ENCODE measurements at regions not wholly inside any gene's neighbourhood (a gene's known extent, or its start where the extent isn't known, plus 50 kb on each side); places are given as distances from the start of the nearest gene placed in this dataset.

DNA sequence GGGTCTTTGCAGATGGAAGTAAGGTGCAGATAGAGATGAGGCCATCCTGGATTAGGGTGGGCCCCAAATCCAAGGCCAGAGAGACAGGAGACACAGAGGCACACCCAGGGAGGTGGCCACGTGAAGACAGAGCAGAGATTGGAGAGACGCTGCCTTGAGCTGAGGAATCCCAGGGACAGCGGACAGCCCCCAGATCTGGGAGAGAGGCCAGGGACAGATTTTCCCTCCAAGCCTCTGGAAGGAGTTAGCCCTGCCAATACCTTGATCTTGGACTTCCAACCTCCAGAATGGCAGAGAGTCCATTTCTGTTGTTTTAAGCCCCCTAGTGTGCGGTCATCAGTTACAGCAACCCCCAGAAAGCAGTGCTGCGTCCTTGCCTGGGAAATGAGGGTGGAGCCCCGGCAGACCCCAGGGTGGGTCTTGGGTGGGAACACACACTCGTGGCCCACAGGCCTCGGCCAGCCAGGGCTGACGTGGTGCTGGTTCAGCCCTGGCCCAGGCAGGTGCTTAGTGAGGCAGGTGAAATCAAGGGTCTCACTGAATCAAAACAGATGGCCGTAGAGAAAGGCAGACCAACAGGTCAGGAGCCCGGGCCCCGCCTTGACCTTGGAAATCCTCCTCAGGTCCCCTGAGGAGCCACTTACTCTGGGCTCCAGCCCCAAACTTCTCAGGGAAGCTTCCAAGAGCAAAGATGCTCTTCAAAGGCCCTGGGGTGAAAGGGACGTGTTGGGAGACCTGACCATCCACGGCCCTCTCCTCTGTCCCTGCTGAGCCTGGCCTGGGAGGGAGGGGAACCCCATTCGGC is 169.3 kb downstream of the RBFOX3 start:
- DNase-seq, result no peak

DNA sequence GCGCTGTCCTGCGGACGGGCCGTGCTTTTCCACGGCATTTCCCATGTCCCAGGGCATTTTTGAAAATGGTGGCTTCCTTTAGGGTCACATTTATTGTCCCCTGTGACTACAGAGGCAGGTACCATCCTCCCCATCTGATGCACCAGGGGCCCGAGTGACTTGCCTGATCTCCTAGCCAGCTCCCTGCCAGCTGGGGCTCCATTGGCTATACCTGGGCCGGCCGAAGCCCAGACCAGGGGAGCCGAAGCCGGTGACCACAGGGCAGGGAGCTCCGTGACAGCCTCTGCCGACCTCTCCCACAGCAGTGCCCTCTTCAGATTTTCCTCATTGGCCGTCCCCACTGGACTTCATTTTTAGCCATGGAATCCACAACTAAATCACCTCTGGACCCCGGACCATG is 170.6 kb downstream of the RBFOX3 start:
- no peak for DNase-seq

DNA sequence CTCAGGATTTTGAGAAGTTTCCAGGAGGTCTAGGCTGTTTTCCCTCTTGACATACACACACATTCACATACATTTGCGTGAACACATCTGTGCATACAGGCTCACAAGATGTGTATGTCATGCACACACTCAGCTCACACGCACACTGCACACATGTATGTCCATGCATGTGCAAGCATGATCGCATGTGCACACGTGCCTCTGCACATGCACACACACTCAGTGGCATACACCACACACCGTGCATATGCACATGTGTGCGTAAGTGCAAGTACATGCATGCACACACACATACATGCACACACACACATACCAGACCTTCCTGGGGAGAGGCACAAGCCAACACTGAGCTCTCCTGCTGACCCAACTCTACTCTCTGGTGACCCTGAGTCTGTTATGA is 171.4 kb downstream of the RBFOX3 start:
- DNase-seq, result no peak

DNA sequence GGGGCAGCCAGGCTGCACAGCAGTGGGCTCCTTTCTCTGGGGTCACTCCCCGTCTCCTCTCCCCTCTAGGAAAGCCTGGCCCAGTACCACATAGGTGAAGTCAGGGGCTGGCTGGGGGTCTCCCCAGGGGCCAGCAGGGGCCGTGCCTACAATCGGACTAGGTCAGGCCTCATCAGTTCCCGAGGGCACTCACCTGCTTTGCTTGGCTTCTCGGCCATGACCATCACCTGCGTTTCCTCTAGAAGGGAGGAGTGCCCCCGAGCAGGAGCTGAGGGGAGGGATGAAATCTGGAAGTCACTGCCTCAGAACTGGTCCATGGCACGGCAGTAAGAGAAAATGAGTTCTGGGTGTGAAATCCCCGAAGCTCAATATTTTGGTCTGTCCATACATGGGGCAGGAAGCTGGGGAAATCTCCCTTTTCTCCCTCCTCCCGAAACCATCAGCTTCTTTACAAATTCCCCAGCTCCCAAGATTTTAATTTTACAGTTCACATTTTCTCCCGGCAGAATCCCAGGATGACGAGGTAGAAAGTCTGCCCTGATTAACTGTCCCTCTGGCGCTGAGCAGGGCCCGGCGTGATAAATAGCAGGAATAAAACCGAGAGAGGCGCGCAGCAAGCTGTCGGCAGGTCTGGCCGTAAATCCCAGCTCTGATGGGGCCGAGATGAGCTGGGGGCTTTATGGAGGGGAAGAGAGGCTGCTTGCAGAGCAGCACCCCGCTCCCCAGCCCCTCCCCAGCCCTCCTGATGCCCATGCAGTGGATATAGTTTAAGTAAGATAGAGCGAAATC is 172.1 kb downstream of the RBFOX3 start:
- no peak for DNase-seq

DNA sequence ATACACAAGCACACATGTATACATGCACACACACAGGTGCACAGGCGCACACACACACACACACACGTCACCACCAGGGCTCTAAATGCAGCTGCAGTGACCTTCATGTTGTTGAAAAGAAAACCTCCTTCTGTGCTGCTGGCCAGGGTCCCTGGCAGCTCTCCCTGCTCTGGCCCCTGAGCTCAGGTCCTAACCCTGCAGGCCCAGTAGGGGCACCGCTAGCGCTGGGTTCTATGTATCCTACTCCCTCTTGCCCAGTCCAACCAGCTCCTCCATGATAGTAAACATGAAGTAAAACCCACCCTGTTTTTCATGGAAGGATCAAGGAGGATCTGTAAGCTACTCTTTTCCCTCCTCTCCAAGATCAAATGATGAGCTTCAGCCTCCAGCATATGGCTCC is 172.8 kb downstream of the RBFOX3 start:
- DNase-seq, result no peak

DNA sequence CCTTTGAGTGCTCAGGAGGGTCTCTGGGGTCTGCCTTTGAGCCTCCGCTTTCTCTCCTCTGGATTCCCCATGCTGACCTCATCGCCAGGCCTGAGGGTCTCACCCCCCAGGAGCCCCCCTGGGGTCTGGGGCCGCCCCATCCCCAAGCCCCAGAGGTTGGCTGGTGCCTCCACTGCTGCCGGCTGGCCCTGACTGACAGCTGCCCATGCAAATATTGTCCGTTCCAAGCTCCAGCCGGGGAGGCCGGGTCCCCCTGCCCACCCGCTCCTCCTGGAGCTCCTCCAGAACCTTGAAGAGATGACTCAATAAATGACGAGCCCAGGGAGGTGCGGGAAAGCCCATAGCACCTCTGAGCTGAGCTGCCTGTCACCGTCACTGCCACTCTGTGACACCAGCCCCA is 173.8 kb downstream of the RBFOX3 start:
- no peak for DNase-seq

DNA sequence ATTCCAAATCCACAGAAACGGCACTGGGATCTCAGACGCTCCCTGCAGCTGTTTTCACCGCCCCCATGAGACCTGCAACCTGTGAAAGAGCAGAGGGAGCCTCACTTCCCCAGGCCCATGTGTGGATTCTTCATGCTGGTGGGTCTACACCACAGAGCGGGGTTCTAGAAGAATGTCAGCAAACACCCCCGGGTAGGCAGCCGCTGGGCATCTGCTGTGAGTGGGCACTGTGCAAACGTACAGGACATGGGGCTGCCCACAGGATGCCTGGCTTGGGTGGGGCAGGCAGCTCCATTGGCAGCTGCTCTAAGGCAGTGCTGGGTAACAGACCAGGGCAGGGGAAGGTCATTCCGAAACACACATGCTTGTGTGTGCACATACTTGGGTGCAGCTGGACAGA is 174.9 kb downstream of the RBFOX3 start:
- no peak for DNase-seq

DNA sequence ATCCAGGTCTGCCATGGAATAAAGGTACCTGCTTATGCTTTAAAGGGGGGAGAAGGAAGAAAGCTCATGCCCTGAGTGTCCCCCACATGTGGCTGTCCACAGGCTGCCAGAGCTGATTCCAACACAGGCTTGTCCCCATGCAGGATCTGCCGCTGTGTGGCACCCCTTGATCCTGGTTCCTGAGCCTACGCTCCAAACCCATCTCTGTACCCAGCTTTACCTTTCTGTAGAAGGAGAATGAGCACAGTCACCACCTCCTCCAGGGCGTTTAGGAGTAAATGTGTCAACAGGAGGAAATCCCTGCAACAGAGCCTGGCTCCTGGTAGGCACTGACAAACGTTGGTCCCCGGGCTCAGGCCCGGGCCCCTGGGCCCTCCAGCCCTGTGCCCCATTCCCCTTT is 175.6 kb downstream of the RBFOX3 start:
- no peak for DNase-seq

DNA sequence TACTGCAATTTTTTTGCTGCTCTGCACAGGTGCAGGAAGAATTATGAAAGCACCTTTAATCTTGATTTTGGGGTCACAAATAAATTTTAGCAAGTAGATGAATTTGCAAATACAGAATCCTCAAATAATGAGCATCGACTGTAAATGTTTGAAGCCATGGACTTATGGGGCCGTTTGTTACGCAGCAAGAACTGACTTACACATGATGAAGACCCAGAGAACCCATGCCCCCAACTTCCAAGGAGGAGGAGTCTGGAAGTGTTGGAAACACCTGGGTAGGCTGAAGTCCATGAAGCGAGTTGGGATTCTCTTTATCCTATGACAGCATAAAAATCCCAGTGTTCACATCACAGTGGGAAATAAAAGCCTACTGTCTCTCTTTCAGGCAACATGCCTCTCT is 176.6 kb downstream of the RBFOX3 start:
- no peak for DNase-seq

DNA sequence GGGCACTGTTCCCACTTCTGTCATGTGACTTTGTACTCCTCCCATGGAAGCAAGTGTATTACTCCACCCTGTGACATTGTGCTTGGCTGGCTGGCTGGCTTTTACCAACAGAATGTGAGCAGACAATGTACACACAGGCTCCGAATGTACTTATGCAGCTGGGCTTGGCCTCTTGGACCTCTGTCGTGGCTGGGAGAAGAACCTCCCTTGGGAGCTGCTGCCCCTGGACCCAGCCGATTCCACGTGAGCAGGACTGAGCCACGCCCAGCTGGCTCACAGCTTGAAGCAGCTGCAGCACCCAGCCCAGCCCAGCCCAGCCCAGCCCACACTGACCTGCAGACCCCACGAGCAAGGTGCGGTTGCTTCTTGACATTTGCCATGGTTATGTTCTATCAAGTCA is 177.5 kb downstream of the RBFOX3 start:
- DNase-seq, result no peak

DNA sequence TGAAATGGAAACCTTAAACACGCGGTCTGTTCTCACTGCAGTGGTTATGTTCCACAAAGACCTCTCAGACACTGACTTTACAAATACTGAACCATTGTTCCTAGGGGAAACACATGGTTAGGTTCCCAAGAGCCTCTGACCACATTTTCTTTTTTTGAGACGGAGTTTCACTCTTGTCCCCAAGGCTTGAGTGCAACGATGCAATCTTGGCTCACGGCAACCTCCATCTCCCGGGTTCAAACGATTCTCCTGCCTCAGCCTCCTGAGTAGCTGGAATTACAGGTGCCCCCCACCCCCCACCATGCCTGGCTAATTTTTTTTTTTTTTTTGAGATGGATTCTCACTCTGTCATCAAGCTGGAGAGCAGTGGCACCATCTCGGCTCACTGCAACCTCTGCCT is 179.7 kb downstream of the RBFOX3 start:
- no peak for DNase-seq

DNA sequence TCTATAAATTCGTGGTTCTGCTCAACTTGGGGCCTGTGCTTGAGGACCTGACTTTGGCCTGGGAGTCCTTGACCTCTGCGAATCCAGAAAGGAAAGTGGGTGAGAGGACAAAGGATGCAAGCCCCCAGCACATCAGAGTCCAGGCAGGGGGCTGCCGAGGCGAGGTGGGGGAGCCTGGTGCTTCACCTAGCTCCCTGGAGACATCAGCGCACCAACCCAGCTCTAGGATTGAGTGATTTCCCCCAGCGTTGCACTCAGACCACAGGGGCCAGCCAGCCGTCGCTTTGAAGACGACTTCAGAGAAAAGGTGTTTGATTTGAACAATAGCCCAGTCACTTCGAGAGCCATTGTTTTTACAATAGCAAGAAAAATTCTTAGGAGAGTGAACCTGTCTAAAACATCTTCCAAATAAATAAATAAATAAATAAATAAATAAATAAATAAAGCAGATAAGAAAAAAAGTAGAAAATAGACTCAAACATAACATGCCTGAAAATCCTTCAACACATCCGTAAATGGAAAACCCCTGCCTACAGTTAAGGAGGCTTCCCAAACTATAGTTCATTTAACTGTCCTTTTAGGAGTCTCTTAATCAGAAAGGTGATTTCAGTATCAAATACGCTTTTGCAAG is 180.9 kb downstream of the RBFOX3 start:
- DNase-seq, result no peak

DNA sequence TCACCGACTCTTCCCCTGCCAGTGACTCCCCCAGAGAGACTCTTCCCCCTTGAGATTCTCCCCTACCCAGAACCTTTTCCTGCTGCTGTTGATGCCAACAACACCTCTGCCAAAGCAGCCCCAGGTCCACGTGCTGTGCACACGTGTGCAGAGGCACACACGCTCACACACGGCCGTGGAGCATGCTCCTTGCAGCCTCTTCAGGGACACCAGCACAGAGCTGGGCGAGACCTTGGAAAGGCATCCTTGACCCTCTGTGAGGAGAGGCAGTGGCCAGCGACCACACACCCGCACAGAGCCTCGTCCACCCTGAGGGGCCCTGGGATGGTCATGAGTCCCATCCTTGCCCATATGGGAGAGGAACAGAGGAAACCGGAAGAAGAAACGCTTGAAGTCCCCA is 181.9 kb downstream of the RBFOX3 start:
- no peak for DNase-seq

DNA sequence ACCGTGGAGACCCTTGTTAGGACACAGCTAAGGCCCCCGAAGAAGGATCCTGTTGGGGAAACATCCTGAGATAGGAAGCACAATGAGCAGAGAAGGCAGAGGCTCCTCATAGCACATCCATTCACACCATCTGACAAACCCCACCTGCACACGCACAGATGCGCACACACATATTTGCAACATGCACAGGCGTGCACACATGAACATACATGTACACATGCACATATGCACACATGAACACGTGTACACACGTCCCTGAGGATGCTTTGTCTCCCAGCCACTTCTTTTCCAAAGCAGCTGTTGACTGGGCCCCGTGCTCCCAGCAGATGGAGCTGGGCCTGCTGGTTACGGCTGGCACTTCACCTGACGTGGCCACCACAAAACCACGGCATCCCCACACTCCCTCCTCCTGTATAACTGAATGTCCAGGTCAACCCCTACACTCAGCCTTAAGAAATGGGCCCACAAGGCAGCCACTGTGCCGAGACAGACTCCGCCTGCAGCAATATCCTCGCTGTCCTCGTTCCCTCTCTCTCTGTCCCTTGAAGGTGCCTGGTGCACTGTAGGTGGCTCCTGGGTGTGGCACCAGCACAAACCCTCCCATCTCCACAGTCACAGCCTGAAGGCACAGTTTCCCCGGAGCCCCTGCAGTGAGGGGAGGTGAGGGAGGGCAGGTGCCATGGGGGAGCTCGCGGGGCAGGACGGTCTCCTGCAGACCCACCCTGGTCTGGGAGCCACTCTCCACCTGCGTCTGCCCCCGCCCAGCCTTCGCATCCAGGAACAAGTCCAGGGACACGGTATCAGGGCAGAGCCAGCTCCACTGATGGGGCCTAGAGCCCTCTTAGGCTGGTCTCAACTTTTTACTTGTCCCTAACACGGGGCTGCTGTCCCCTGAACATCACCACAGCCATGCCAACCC is 183.0 kb downstream of the RBFOX3 start:
- no peak for DNase-seq

DNA sequence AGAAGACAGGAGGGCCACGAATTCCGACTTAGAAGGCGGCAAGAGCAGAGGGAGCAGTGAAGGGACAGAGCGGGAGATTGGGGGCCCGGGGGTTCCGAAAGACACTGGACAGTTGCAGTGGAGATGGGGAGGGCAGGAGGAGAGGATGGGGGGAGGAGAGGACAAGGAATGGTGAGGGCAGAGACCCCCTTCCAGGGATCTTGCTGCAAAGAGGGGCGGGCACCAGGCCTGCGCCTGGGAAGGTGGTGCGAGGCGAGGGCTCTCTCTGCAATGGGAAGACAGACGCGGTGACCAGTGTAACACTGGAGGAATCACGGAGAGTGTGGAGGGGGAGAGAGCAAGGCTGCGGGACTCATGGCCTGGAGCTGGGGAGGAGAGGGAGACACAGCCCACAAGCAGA is 185.2 kb downstream of the RBFOX3 start:
- no peak for DNase-seq

DNA sequence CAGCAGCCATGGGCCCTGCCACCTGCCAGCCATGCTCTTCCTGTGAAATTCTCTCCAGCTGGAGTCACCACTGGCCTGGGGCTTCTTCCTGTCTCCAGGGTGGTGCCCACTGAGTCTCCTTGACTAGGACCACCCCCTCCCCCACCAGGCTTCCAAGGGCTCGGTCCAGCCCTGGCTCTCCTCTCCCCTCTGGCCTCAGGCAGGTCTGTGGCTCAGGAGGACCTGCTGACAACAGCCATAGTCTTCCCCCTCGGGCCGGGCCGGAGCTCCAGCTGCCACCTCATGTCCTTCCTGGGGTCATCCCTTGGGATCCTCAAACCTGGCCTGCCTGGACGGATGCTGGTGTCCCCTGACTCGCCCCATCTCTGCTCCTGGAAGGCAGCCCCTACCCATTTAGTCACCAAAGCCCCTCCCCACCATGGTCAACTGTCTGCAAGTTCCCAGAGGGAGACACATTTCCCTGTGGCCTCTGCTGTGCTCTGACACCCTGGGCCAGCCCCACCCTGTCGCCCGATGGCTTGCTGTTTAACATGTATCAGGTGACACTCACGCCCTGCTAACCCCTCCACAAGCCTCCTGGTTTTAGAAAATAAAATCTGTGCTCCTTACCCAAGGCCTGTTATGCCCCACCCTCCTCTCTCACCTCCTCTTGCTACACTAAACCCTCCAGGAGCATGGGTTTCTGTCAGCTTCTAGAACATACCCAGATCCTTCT is 186.2 kb downstream of the RBFOX3 start:
- no peak for DNase-seq

DNA sequence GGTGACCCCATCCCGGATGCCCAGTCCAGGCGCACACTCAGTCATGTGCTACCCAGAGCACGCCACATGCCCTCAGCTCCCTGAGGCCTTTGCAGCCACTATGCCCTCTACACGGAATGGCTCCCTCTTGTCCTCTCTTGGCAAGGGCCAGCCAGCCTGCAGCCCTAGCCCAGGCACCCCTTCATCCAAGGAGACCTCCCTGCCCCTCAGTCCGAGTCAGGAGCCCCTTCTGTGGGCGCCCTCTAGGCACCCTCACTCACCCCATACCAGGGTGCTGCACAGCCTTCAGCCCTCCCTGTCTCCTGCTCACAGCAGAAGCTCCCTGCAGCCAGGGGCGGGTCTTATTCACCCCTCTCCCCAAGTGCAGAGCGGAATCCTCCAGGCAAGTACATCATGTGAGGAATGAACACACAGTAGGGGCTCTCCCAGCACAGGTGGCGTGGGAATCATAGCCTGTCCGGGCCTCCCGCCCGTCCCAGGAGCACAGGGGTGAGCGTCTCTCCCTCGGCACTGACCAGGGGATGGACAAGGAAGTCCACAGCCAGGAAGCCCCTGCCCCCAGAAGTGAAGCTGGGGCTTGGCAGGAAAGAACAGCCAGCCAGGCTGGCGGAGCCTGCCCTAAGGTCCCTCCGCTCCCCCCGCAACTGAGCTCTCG is 186.9 kb downstream of the RBFOX3 start:
- no peak for DNase-seq

DNA sequence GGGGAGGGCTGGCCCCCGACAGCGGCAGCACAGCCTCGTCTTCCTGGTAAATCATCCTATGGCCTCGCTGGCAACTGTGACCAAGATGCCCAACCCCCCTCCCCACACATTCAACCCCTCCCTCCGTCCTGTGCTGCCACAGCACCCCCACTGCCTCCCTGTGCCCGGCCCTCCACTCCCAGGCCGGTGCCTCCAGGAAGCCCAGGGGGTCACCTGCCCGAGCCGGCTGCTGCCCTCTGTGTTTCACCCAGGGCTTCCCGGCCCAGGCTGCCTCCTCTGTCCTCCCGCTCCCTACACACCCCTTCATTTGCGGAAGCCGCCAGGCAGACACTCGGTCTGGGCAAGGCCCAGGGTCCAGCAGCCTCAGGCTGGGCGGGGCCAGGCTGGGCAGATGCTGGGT is 188.6 kb downstream of the RBFOX3 start:
- DNase-seq, result no peak

DNA sequence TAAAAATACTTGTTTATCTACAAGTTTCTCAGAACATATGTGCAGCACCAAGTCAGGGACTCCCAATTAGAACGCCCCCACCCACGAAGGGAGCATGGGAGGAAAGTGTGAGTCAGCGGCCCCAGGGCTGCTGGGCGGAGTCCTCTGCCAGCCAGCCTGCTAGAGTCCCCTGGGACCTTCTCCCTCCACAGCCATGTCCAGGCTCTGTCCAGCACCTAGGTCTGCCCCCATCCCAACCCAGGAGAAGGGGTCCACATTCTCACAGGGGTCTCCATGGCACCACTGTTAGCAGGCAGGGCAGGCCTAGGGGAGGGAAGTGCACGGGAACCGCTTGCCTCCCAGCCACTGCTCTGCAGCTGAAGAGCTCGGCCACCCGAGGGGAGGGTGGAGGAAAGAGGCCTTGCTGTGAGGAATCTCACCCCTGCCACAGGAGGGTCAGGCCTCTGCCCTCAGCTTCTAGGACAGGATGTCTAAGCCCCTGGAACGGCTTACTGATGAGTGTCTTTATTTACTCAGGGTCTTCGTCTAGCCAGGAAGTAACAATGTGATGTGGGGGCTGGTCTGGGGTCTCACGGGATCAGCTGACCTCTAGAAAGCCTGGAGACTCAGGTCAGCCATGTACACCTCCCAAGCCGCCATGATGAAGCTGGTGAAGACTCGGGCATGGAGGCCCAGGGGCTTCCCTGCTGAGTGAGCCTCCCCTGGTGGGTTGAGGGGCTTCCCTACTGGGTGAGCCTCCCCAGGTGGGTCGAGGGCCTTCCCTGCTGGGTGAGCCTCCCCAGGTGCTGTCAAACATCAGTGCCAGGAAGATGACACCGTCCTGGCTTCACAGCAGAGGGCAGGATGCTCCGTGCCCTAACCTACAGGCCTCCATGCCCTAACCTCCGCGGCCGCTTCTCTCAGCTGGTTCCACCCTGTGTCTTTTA is 190.3 kb downstream of the RBFOX3 start:
- peak in 1 of 5 experiments; percentile 13 for DNase-seq

DNA sequence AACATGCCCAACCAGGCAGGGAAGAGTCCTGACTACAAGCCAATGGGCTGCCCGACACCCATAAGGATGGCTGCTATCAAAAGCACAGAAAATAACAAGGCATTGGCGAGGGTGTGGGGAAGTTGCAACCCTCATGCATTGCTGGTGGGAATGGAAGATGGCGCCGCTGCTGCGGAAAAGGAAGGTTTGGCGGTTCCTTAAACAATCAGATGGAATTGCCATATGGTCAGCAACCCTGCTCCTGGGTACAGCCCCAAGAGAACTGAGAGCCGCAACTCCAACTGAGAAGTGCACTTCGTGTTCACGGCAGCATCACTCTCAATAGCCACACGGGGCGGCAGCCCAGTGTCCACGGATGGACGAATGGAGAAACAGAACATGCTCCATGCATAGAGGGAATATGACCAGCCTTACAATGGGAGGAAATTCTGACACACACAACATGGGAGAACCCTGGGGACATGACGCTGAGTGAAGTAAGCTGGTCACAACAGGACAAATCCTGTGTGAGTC is 193.3 kb downstream of the RBFOX3 start:
- no peak for DNase-seq
